ENCODE measurements at regions not wholly inside any gene's neighbourhood (a gene's known extent, or its start where the extent isn't known, plus 50 kb on each side); places are given as distances from the start of the nearest gene placed in this dataset.
"Not testable (repeated sequence)": the region's sequence is repeated elsewhere in the genome, so short reads cannot be mapped to it uniquely, and the experiment has no call there.

DNA sequence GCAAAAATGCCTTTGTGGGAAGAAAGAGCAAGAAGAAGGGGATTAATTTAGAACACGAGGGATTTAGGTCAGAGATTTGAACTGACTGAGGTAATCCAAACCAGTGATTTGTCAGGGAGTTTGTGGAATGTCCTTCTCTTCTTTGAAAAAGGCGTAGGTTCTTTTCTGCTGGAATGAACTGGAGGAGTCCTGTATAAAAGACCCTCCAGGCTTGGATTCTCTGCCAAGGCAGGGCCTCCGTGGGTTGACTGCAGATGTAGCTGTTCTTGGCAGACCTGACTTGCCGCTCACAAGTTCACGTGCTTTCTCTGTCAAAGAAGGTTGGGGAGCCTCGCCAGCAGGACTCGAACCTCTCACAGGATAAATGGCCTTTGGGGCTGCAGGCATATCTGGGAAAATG, 62.8 kb upstream of the STC2 start:
- Histone ChIP-seq H3K9ac (ENCODE audit: low read length) (no peak overlapping the region), H3K9me2 (ENCODE audit: insufficient read depth) (no peaks in the 10 kb centered on the region), H3K27ac (ENCODE audit: low read depth, low read length) (no peak overlapping the region), H3K36me3 (ENCODE audit: control insufficient read depth in 1 of 2, insufficient read depth in 2 of 2, low read length in 2 of 2) (no peaks in the 10 kb centered on the region), H3K4me1 (ENCODE audit: control insufficient read depth in 1 of 2, insufficient read depth in 2 of 2, low read length in 2 of 2) (peaks cover 0 to 8% of the 10 kb centered on the region in 2 experiments; a peak in 2 of 4 replicates), H3K4me3 (replicated peaks in 1 of 2; ENCODE audit: low read depth in 1 of 2, low read length in 2 of 2) (no peak overlapping the region), H3K9me3 (ENCODE audit: control insufficient read depth in 1 of 2, insufficient read depth in 1 of 2, low read depth in 1 of 2, low read length in 2 of 2) (peaks cover 5 to 7% of the 10 kb centered on the region in 2 experiments; a peak in 2 of 4 replicates), H4K20me1 (ENCODE audit: insufficient read depth) (no peaks in the 10 kb centered on the region), H3K27me3 (ENCODE audit: insufficient read depth, low read length) (no peaks in the 10 kb centered on the region), H3K79me2 (ENCODE audit: insufficient read depth, low read length) (no peaks in the 10 kb centered on the region), H2AFZ (ENCODE audit: low read depth, low read length, poor library complexity, severe bottlenecking) (no peak overlapping the region), H3K4me2 (ENCODE audit: low read length) (no peak overlapping the region)
- no peak for DNase-seq (ENCODE audit: low read depth, low spot score)
- BruUV-seq (replicated peaks): no TSS peak
- no peak for ATAC-seq
- intact Hi-C loops (cut with micrococcal nuclease): no loop called here
- ChIA-PET POLR2A (no interaction called here), CTCF (no interaction called here), RAD21 (ENCODE audit: low non-redundant PET in 1 of 2, low total read pairs in 2 of 2, uncharacterized antibody in 2 of 2, unreplicated experiment in 2 of 2) (no interaction called here)
- TF ChIP-seq, protein P1, sequence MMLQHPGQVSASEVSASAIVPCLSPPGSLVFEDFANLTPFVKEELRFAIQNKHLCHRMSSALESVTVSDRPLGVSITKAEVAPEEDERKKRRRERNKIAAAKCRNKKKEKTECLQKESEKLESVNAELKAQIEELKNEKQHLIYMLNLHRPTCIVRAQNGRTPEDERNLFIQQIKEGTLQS (IDR thresholded peaks at IDR 0.05): no peak
- TF ChIP-seq, protein P2, sequence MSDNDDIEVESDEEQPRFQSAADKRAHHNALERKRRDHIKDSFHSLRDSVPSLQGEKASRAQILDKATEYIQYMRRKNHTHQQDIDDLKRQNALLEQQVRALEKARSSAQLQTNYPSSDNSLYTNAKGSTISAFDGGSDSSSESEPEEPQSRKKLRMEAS (IDR thresholded peaks at IDR 0.05): no peak
- no peak for TF ChIP-seq SIN3A (IDR thresholded peaks at IDR 0.05; ENCODE audit: low read depth)
- TF ChIP-seq YY1 (IDR thresholded peaks at IDR 0.05; ENCODE audit: extremely low read depth, insufficient replicate concordance, low read depth, low read length): no peak
- no peak for TF ChIP-seq SP1 (IDR thresholded peaks at IDR 0.05; ENCODE audit: low read depth)
- TF ChIP-seq FOSL1 (IDR thresholded peaks at IDR 0.05; ENCODE audit: low read depth): no peak
- no peak for TF ChIP-seq POLR2AphosphoS5 (IDR thresholded peaks at IDR 0.05; ENCODE audit: low read depth, low read length)
- TF ChIP-seq CBX3 (IDR thresholded peaks at IDR 0.05; ENCODE audit: low read depth): no peak
- TF ChIP-seq, protein P3, sequence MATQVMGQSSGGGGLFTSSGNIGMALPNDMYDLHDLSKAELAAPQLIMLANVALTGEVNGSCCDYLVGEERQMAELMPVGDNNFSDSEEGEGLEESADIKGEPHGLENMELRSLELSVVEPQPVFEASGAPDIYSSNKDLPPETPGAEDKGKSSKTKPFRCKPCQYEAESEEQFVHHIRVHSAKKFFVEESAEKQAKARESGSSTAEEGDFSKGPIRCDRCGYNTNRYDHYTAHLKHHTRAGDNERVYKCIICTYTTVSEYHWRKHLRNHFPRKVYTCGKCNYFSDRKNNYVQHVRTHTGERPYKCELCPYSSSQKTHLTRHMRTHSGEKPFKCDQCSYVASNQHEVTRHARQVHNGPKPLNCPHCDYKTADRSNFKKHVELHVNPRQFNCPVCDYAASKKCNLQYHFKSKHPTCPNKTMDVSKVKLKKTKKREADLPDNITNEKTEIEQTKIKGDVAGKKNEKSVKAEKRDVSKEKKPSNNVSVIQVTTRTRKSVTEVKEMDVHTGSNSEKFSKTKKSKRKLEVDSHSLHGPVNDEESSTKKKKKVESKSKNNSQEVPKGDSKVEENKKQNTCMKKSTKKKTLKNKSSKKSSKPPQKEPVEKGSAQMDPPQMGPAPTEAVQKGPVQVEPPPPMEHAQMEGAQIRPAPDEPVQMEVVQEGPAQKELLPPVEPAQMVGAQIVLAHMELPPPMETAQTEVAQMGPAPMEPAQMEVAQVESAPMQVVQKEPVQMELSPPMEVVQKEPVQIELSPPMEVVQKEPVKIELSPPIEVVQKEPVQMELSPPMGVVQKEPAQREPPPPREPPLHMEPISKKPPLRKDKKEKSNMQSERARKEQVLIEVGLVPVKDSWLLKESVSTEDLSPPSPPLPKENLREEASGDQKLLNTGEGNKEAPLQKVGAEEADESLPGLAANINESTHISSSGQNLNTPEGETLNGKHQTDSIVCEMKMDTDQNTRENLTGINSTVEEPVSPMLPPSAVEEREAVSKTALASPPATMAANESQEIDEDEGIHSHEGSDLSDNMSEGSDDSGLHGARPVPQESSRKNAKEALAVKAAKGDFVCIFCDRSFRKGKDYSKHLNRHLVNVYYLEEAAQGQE (IDR thresholded peaks at IDR 0.05; ENCODE audit: low read depth): no peak
- no peak for TF ChIP-seq ZNF274 (IDR thresholded peaks at IDR 0.05; ENCODE audit: low read depth, low read length)
- no peak for TF ChIP-seq CEBPB (IDR thresholded peaks at IDR 0.05; ENCODE audit: low read depth)

DNA sequence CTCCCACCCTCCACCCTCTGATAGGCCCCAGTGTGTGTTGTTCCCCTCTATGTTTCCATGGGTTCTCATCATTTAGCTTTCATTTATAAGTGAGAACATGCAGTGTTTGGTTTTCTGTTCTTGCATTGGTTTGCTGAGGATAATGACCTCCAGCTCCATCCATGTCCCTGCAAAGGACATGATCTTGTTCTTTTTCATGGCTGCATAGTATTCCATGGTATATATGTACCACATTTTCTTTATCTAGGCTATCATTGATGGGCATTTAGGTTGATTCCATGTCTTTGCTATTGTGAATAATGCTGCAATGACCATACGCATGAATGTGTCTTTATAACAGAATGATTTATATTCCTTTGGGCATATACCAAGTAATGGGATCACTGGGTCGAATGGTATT, 59.1 kb upstream of the STC2 start:
- BruUV-seq (replicated peaks); H4K20me1 ChIP-seq (ENCODE audit: insufficient read depth); H3K9ac ChIP-seq (ENCODE audit: low read length); H3K4me1 ChIP-seq (ENCODE audit: control insufficient read depth in 1 of 2, insufficient read depth in 2 of 2, low read length in 2 of 2); RAD21 ChIA-PET (ENCODE audit: low non-redundant PET in 1 of 2, low total read pairs in 2 of 2, uncharacterized antibody in 2 of 2, unreplicated experiment in 2 of 2); H3K9me2 ChIP-seq (ENCODE audit: insufficient read depth); H3K4me3 ChIP-seq (replicated peaks in 1 of 2; ENCODE audit: low read depth in 1 of 2, low read length in 2 of 2); intact Hi-C loops (cut with micrococcal nuclease); CTCF ChIA-PET; H3K9me3 ChIP-seq (ENCODE audit: control insufficient read depth in 1 of 2, insufficient read depth in 1 of 2, low read depth in 1 of 2, low read length in 2 of 2); DNase-seq (ENCODE audit: low read depth, low spot score); H2AFZ ChIP-seq (ENCODE audit: low read depth, low read length, poor library complexity, severe bottlenecking); H3K79me2 ChIP-seq (ENCODE audit: insufficient read depth, low read length); H3K27ac ChIP-seq (ENCODE audit: low read depth, low read length); POLR2A ChIA-PET; H3K27me3 ChIP-seq (ENCODE audit: insufficient read depth, low read length); ATAC-seq; H3K36me3 ChIP-seq (ENCODE audit: control insufficient read depth in 1 of 2, insufficient read depth in 2 of 2, low read length in 2 of 2); H3K4me2 ChIP-seq (ENCODE audit: low read length): not testable (repeated sequence)

Measured in HCT116 (cell line).